PC-9 (cell line): ENCODE measurements at regions not wholly inside any gene's neighbourhood (a gene's known extent, or its start where the extent isn't known, plus 50 kb on each side); places are given as distances from the start of the nearest gene placed in this dataset.
A peak's percentile ranks its signal among the peaks of the same experiment; 100 is the strongest.

Experiments
- BruUV-seq: library from RNA; stranded (reverse); fragments of 400-500 nt; replicated peaks from 2 replicates; lab custom pipeline; 2021; lab: Mats Ljungman, UMichigan
- CTCF ChIA-PET: fragments of 300-600 bp; sonication (Branson Sonifier 250); formaldehyde crosslinking; loops from one replicate; lab custom pipeline; 2022; ENCODE audit warnings: antibody characterized with exemption; lab: Charles Lee
- POLR2A ChIA-PET: fragments of 300-600 bp; sonication (Branson Sonifier 250); formaldehyde crosslinking; loops from one replicate; lab custom pipeline; 2022; ENCODE audit warnings: antibody characterized with exemption; ENCODE audit not compliant: unreplicated experiment; lab: Charles Lee
- DNase-seq, 2 experiments: peaks; one replicate each; pipeline versions ENCODE4 v3.0.0 to v3.0.0-alpha.2; 2015 to 2022; ENCODE audit warnings: mixed read lengths in 1 of 2
- H2AFZ ChIP-seq: fragments of 200-600 bp; sonication (generic); 2 replicates; pipeline ENCODE4 v1.8.1; 2017; ENCODE audit warnings: antibody characterized with exemption
- H3F3A ChIP-seq: fragments of 200-600 bp; sonication (generic); 2 replicates; pipeline ENCODE4 v1.8.1; 2017; ENCODE audit warnings: antibody characterized with exemption, mild to moderate bottlenecking, low read depth; ENCODE audit not compliant: insufficient read depth
- H3K27ac ChIP-seq: fragments of 200-600 bp; sonication (generic); 2 replicates; pipeline ENCODE4 v1.6.1; 2016; ENCODE audit warnings: mixed run types
- H3K27me3 ChIP-seq: fragments of 200-600 bp; sonication (generic); 2 replicates; pipeline ENCODE4 v1.6.1; 2016; ENCODE audit warnings: low read depth, mixed run types; ENCODE audit not compliant: insufficient read depth
- H3K36me3 ChIP-seq: fragments of 200-600 bp; sonication (generic); 2 replicates; pipeline ENCODE4 v1.6.1; 2016; ENCODE audit warnings: low read depth, mixed run types
- H3K4me1 ChIP-seq: fragments of 200-600 bp; sonication (generic); replicated peaks from 2 replicates; pipeline ENCODE4 v1.6.1; 2016; ENCODE audit warnings: mixed run types; ENCODE audit not compliant: insufficient read depth
- H3K4me2 ChIP-seq: fragments of 200-600 bp; sonication (generic); 2 replicates; pipeline ENCODE4 v1.6.1; 2017; ENCODE audit warnings: mixed run types
- H3K4me3 ChIP-seq: fragments of 200-600 bp; sonication (generic); 2 replicates; pipeline ENCODE4 v1.6.1; 2016; ENCODE audit warnings: mixed run types
- H3K79me2 ChIP-seq: fragments of 200-600 bp; sonication (generic); 2 replicates; pipeline ENCODE4 v1.6.1; 2017; ENCODE audit warnings: low read depth, mixed run types
- H3K9me2 ChIP-seq: fragments of 200-600 bp; sonication (generic); 2 replicates; pipeline ENCODE4 v1.8.1; 2017; ENCODE audit warnings: mild to moderate bottlenecking; ENCODE audit not compliant: insufficient read depth
- H3K9me3 ChIP-seq: fragments of 200-600 bp; sonication (generic); 2 replicates; pipeline ENCODE4 v1.8.1; 2016; ENCODE audit warnings: low read depth; ENCODE audit not compliant: insufficient read depth
- H4K20me1 ChIP-seq: fragments of 200-600 bp; sonication (generic); 2 replicates; pipeline ENCODE4 v1.8.1; 2017; ENCODE audit not compliant: insufficient read depth
- CTCF ChIP-seq: fragments of 200-600 bp; sonication (generic); conservative IDR thresholded peaks from 2 replicates; pipeline ENCODE4 v1.6.1; 2017; ENCODE audit warnings: mixed run types, antibody characterized with exemption, mild to moderate bottlenecking, moderate library complexity
- EZH2 ChIP-seq: fragments of 200-600 bp; sonication (generic); IDR thresholded peaks from 2 replicates; pipeline ENCODE4 v1.8.0; 2017; ENCODE audit warnings: antibody characterized with exemption, low read depth
- intact Hi-C: fragments of 100-400 bp; cut with micrococcal nuclease; formaldehyde crosslinking; loops from one replicate; pipeline ENCODE4 v1.10.0; 2022; ENCODE audit not compliant: unreplicated experiment

DNA sequence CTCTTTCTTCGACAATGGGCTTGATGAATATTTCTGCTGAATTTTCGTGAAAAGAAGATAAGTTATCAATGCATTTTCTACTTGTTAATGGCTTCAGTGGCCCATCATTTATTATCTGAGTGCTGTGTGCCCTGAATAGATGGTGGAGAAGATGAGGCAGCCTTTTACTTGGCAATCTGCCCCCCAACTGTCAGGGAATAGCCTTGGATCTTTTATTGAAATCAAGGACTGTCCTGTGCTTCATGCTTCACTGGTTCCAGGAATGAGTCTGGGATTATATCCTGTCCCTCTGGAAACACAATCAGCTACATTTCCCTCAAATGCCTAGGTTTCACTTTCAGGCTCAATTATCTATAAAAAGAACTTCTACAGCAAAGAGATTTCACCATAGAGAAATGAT is 75.9 kb upstream of the NXPH1 start:
- no peak for TF ChIP-seq CTCF
- no peak for TF ChIP-seq EZH2
- no peak overlapping the region for H3K4me3 ChIP-seq
- no peaks in the 10 kb centered on the region for H3K79me2 ChIP-seq
- no peaks in the 10 kb centered on the region for H4K20me1 ChIP-seq
- H3K27me3 ChIP-seq = no peaks in the 10 kb centered on the region
- H3K9me2 ChIP-seq = no peaks in the 10 kb centered on the region
- DNase-seq = no peak
- no peaks in the 10 kb centered on the region for H3F3A ChIP-seq
- intact Hi-C loops = no loop called here
- H3K4me2 ChIP-seq = no peak overlapping the region
- no peak overlapping the region for H2AFZ ChIP-seq
- H3K9me3 ChIP-seq = 0 out of 2 replicates have a peak, but pooled peaks cover 3% of the 10 kb centered on the region
- ChIA-PET CTCF (no interaction called here), POLR2A (no interaction called here)
- peaks cover 12% of the 10 kb centered on the region for H3K4me1 ChIP-seq
- BruUV-seq = no TSS peak
- no peak overlapping the region for H3K27ac ChIP-seq
- H3K36me3 ChIP-seq = no peaks in the 10 kb centered on the region

- no peaks in the 10 kb centered on the region; the same call in 1 of the 2 replicates for H3K9me2 ChIP-seq
- TF ChIP-seq CTCF (no peak), EZH2 (no peak)
- no peaks in the 10 kb centered on the region for H3K36me3 ChIP-seq
- no peak overlapping the region for H3K27ac ChIP-seq
- DNase-seq = no peak
- H2AFZ ChIP-seq = 0 out of 2 replicates have a peak overlapping the region, but pooled peaks have one; percentile 7
- H3K4me3 ChIP-seq = no peak overlapping the region
- H4K20me1 ChIP-seq = no peaks in the 10 kb centered on the region
- CTCF ChIA-PET = no interaction called here
- no TSS peak for BruUV-seq
- H3F3A ChIP-seq = no peaks in the 10 kb centered on the region
- no peaks in the 10 kb centered on the region for H3K9me3 ChIP-seq
- H3K4me1 ChIP-seq = peaks cover 12% of the 10 kb centered on the region
- POLR2A ChIA-PET = no interaction called here
- 0 out of 2 replicates have a peak overlapping the region, but pooled peaks have one; percentile 17 for H3K4me2 ChIP-seq
- H3K79me2 ChIP-seq = no peaks in the 10 kb centered on the region
- intact Hi-C loops = no loop called here
- no peaks in the 10 kb centered on the region for H3K27me3 ChIP-seq
These were observed 72.8 kb upstream of the NXPH1 start for GRCh38 chr7:8360564-8361153.

DNA sequence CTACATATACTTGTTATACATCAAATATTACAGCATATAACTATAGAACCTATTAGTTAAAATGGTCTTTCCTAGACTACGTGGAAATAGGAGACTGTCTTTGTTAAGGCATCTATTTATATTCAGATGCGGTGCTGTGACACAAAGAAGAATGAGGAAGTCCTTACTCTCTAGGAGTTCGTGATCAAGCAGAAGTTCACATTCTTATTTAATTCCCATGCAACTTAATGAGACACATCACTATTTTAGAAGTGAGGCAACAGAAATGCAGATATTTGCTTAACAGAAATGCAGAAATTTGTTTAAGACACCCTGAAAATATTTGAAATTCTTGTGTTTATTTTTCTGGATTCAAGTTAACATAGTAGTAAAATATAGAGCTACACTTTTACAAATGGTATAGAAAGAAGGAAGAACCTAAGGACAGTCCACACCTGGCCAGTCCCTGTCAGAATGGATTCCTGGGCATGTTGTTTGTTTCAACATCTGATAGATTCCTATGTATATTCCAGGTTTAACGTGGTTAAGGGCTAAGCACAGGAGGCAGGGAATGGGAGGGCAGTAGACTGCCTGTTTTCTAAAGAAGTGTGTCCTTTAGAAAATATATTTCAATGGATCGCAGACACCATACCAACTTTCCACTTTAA is 70.6 kb upstream of the NXPH1 start:
- CTCF ChIA-PET = no interaction called here

More for the DNA sequence above, 70.6 kb upstream of the NXPH1 start:
- Histone ChIP-seq H3F3A (no peaks in the 10 kb centered on the region), H3K79me2 (no peaks in the 10 kb centered on the region), H2AFZ (no peak overlapping the region), H4K20me1 (no peaks in the 10 kb centered on the region), H3K36me3 (no peaks in the 10 kb centered on the region), H3K27ac (no peak overlapping the region), H3K9me3 (no peaks in the 10 kb centered on the region), H3K9me2 (no peaks in the 10 kb centered on the region; the same call in 1 of the 2 replicates), H3K4me1 (peaks cover 12% of the 10 kb centered on the region), H3K4me2 (no peak overlapping the region), H3K4me3 (no peak overlapping the region), H3K27me3 (no peaks in the 10 kb centered on the region)
- no peak for DNase-seq
- POLR2A ChIA-PET = no interaction called here
- intact Hi-C loops = no loop called here
- no TSS peak for BruUV-seq
- TF ChIP-seq CTCF = no peak
- TF ChIP-seq EZH2 = no peak
